Activated T-helper 1 cell treated with anti-CD3 and anti-CD28 coated beads, Interleukin-12 subunit alpha, Interleukin-12 subunit beta, Interleukin-2, Interleukin-4 antibody, amounts not matched to agents 30 ng/mL and 10 ng/mL and 1 ng/mL, durations not matched to agents 14 hours and 24 hours and 36 hours (primary cell): ENCODE measurements at regions not wholly inside any gene's neighbourhood (a gene's known extent, or its start where the extent isn't known, plus 50 kb on each side); places are given as distances from the start of the nearest gene placed in this dataset.
"Not testable (repeated sequence)": the region's sequence is repeated elsewhere in the genome, so short reads cannot be mapped to it uniquely, and the experiment has no call there.

Experiments used
- DNase-seq: peaks from one replicate; pipeline ENCODE4 v3.0.0; 2021; ENCODE audit warnings: low spot score
- H3K27ac Mint-ChIP-seq: one replicate; pipeline ENCODE4 v1.8.0; 2021; ENCODE audit warnings: mild to moderate bottlenecking, mixed read lengths
- H3K27me3 Mint-ChIP-seq: one replicate; pipeline ENCODE4 v1.8.0; 2022; ENCODE audit warnings: mild to moderate bottlenecking, moderate library complexity, mixed read lengths; ENCODE audit not compliant: insufficient read depth
- H3K36me3 Mint-ChIP-seq: one replicate; pipeline ENCODE4 v1.8.0; 2021; ENCODE audit warnings: low read depth, mixed read lengths
- H3K4me1 Mint-ChIP-seq: one replicate; pipeline ENCODE4 v1.8.0; 2021; ENCODE audit warnings: low read depth, mixed read lengths
- H3K4me3 Mint-ChIP-seq: one replicate; pipeline ENCODE4 v1.8.0; 2021; ENCODE audit warnings: mild to moderate bottlenecking, moderate library complexity, mixed read lengths
- H3K9me3 Mint-ChIP-seq: one replicate; pipeline ENCODE4 v1.8.0; 2021; ENCODE audit warnings: mixed read lengths
- intact Hi-C: fragments of 100-400 bp; cut with micrococcal nuclease; formaldehyde crosslinking; loops from one replicate; pipeline ENCODE4 v1.15.1; 2024

- Mint-ChIP-seq H3K4me1 (no peaks in the 10 kb centered on the region), H3K4me3 (no peak overlapping the region), H3K27ac (no peak overlapping the region), H3K27me3 (no peaks in the 10 kb centered on the region), H3K9me3 (peaks cover 7% of the 10 kb centered on the region), H3K36me3 (no peaks in the 10 kb centered on the region)
- intact Hi-C loops: no loop called here
- DNase-seq: no peak
Observed at GRCh38 chr13:90276216-90276615, 1071.3 kb upstream of the MIR17HG start.

GRCh38 chr13:90278231-90278630 lies 1069.3 kb upstream of the MIR17HG start:
- H3K9me3 Mint-ChIP-seq, H3K27me3 Mint-ChIP-seq, H3K4me3 Mint-ChIP-seq, intact Hi-C loops, H3K36me3 Mint-ChIP-seq, DNase-seq, H3K4me1 Mint-ChIP-seq, H3K27ac Mint-ChIP-seq: not testable (repeated sequence)

GRCh38 chr13:90281709-90282108 lies 1065.8 kb upstream of the MIR17HG start:
- DNase-seq: no peak
- intact Hi-C loops: no loop called here
- no peaks in the 10 kb centered on the region for H3K4me1 Mint-ChIP-seq
- no peaks in the 10 kb centered on the region for H3K9me3 Mint-ChIP-seq
- H3K36me3 Mint-ChIP-seq: no peaks in the 10 kb centered on the region
- no peak overlapping the region for H3K4me3 Mint-ChIP-seq
- no peaks in the 10 kb centered on the region for H3K27me3 Mint-ChIP-seq
- H3K27ac Mint-ChIP-seq: no peak overlapping the region

GRCh38 chr13:90287521-90287920 lies 1060.0 kb upstream of the MIR17HG start:
- Mint-ChIP-seq H3K4me1 (no peaks in the 10 kb centered on the region), H3K36me3 (no peaks in the 10 kb centered on the region), H3K9me3 (peaks cover 22% of the 10 kb centered on the region), H3K4me3 (no peak overlapping the region), H3K27me3 (no peaks in the 10 kb centered on the region), H3K27ac (no peak overlapping the region)
- intact Hi-C loops: no loop called here
- DNase-seq: no peak

GRCh38 chr13:90293793-90294361 lies 1053.6 kb upstream of the MIR17HG start:
- Mint-ChIP-seq H3K4me1 (no peaks in the 10 kb centered on the region), H3K27me3 (no peaks in the 10 kb centered on the region), H3K36me3 (no peaks in the 10 kb centered on the region), H3K27ac (no peak overlapping the region), H3K4me3 (no peak overlapping the region), H3K9me3 (peaks cover 23% of the 10 kb centered on the region)
- intact Hi-C loops: no loop called here
- DNase-seq: no peak

GRCh38 chr13:90299238-90299637 lies 1048.2 kb upstream of the MIR17HG start:
- H3K4me3 Mint-ChIP-seq: no peak overlapping the region
- intact Hi-C loops: no loop called here
- no peaks in the 10 kb centered on the region for H3K27me3 Mint-ChIP-seq
- peaks cover 4% of the 10 kb centered on the region for H3K9me3 Mint-ChIP-seq
- no peaks in the 10 kb centered on the region for H3K4me1 Mint-ChIP-seq
- no peak overlapping the region for H3K27ac Mint-ChIP-seq
- H3K36me3 Mint-ChIP-seq: no peaks in the 10 kb centered on the region
- DNase-seq: no peak

- no peak for DNase-seq
- Mint-ChIP-seq H3K36me3 (no peaks in the 10 kb centered on the region), H3K4me1 (no peaks in the 10 kb centered on the region), H3K4me3 (no peak overlapping the region), H3K27me3 (no peaks in the 10 kb centered on the region), H3K9me3 (peaks cover 4% of the 10 kb centered on the region), H3K27ac (no peak overlapping the region)
- intact Hi-C loops: no loop called here
Observed at GRCh38 chr13:90300015-90300414, 1047.5 kb upstream of the MIR17HG start.

- Mint-ChIP-seq H3K27ac (no peak overlapping the region), H3K27me3 (no peaks in the 10 kb centered on the region), H3K4me1 (no peaks in the 10 kb centered on the region), H3K9me3 (peaks cover 4% of the 10 kb centered on the region), H3K36me3 (no peaks in the 10 kb centered on the region), H3K4me3 (no peak overlapping the region)
- intact Hi-C loops: no loop called here
- no peak for DNase-seq
Observed at GRCh38 chr13:90302107-90302506, 1045.4 kb upstream of the MIR17HG start.

- intact Hi-C loops: no loop called here
- Mint-ChIP-seq H3K4me3 (no peak overlapping the region), H3K27me3 (no peaks in the 10 kb centered on the region), H3K27ac (no peak overlapping the region), H3K4me1 (no peaks in the 10 kb centered on the region), H3K9me3 (no peaks in the 10 kb centered on the region), H3K36me3 (no peaks in the 10 kb centered on the region)
- no peak for DNase-seq
Observed at GRCh38 chr13:90305796-90306195, 1041.7 kb upstream of the MIR17HG start.

GRCh38 chr13:90307136-90307535 lies 1040.4 kb upstream of the MIR17HG start:
- no peaks in the 10 kb centered on the region for H3K4me1 Mint-ChIP-seq
- H3K27ac Mint-ChIP-seq: no peak overlapping the region
- peaks cover 4% of the 10 kb centered on the region for H3K9me3 Mint-ChIP-seq
- no peak overlapping the region for H3K4me3 Mint-ChIP-seq
- intact Hi-C loops: no loop called here
- no peaks in the 10 kb centered on the region for H3K27me3 Mint-ChIP-seq
- H3K36me3 Mint-ChIP-seq: no peaks in the 10 kb centered on the region
- DNase-seq: no peak

- no peaks in the 10 kb centered on the region for H3K4me1 Mint-ChIP-seq
- H3K36me3 Mint-ChIP-seq: no peaks in the 10 kb centered on the region
Observed at GRCh38 chr13:90308249-90308648, 1039.2 kb upstream of the MIR17HG start.

GRCh38 chr13:90311929-90312328 lies 1035.6 kb upstream of the MIR17HG start:
- Mint-ChIP-seq H3K4me1 (no peaks in the 10 kb centered on the region), H3K36me3 (no peaks in the 10 kb centered on the region), H3K27me3 (no peaks in the 10 kb centered on the region), H3K4me3 (no peak overlapping the region), H3K9me3 (peaks cover 10% of the 10 kb centered on the region), H3K27ac (no peak overlapping the region)
- no peak for DNase-seq
- intact Hi-C loops: no loop called here

More at GRCh38 chr13:90308249-90308648, 1039.2 kb upstream of the MIR17HG start:
- Mint-ChIP-seq H3K9me3 (peaks cover 6% of the 10 kb centered on the region), H3K27me3 (no peaks in the 10 kb centered on the region), H3K4me3 (no peak overlapping the region), H3K27ac (no peak overlapping the region)
- no peak for DNase-seq
- intact Hi-C loops: no loop called here

- intact Hi-C loops: no loop called here
- Mint-ChIP-seq H3K36me3 (no peaks in the 10 kb centered on the region), H3K9me3 (peaks cover 10% of the 10 kb centered on the region), H3K4me1 (no peaks in the 10 kb centered on the region), H3K27ac (no peak overlapping the region), H3K4me3 (no peak overlapping the region), H3K27me3 (no peaks in the 10 kb centered on the region)
- no peak for DNase-seq
Observed at GRCh38 chr13:90315061-90315460, 1032.4 kb upstream of the MIR17HG start.

GRCh38 chr13:90320664-90321063 lies 1026.8 kb upstream of the MIR17HG start:
- no peaks in the 10 kb centered on the region for H3K4me1 Mint-ChIP-seq
- no peak for DNase-seq
- no peak overlapping the region for H3K27ac Mint-ChIP-seq
- H3K9me3 Mint-ChIP-seq: no peaks in the 10 kb centered on the region
- no peaks in the 10 kb centered on the region for H3K36me3 Mint-ChIP-seq
- intact Hi-C loops: no loop called here
- no peaks in the 10 kb centered on the region for H3K27me3 Mint-ChIP-seq
- H3K4me3 Mint-ChIP-seq: no peak overlapping the region
